Germinal center (tissue), 1 donor: ENCODE measurements at regions not wholly inside any gene's neighbourhood (a gene's known extent, or its start where the extent isn't known, plus 50 kb on each side); places are given as distances from the start of the nearest gene placed in this dataset.

Source experiments
- DNase-seq: peaks from one replicate; pipeline ENCODE4 v3.0.0; 2012; ENCODE audit warnings: mixed read lengths, low spot score

DNA sequence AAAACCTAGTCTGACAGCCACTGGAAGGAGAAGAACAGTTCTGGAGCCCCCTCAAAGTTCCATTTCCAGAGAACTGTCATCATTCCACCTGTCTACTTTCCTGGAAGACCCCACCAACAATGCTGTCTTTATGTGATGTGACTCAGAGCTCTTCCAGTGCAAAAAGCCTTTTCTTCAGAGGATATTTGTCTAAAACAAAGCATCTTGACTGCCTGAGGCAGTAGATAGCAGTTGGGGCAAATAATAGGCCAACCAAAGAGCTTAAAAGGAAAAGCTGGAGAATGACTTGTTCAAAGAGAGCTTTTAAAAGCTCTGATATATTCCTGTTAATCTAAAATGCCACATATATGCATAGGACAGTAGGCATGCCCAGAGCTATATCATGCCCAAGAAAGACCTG, 62.6 kb downstream of the MIS18A start:
- DNase-seq: no peak

DNA sequence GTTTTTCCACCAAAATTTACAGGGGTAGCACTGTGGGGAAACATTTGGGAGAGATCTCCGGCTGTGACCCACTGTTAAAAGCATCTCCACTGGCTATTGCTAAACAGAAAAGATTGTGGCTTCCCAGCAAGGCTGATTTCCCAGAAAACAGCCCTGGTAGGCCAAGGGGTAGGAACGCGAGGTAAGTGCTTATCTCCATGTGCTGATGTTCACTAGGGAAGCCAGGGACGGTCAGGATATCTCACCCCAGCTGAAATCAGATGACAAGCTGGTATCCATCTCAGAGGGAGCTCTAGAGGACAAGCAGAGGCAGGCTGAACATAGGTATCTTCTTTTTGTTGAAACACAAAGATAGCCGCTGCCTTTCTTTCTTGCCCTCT, 63.6 kb downstream of the MIS18A start:
- DNase-seq: no peak

DNA sequence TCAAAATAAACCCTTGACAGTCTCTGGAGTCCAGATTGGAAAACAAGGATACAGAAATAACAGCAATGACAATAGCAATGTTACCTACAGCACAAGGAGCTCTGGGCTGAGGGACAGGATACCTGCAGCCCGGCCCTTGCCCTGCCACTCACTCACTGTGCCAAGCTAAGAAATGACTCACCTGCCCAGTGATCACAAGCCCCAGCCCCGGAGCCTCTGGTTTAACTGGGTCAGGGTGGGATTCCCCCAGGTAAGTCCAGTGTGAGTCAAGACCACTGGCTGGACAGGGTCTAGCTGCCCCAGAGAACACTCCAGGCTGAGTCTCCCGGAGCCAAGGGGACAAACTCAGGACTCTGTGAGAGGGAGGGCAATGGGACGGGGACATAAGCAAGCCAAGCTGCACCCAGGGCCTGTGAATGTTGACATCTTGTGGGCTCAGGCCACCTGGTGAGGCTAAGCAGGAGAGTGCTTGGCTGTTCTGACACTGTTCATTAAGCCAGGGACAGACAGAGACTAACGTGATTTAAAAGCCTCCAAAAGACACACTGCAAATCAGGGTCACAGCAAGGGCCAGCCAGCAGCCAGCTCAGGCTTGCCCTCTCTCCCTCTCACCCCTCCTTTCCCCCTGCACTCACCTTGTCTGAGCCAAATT, 64.1 kb downstream of the MIS18A start:
- no peak for DNase-seq

- DNase-seq: no peak
Observed at GRCh38 chr21:32212116-32212515, 66.7 kb downstream of the MIS18A start.

DNA sequence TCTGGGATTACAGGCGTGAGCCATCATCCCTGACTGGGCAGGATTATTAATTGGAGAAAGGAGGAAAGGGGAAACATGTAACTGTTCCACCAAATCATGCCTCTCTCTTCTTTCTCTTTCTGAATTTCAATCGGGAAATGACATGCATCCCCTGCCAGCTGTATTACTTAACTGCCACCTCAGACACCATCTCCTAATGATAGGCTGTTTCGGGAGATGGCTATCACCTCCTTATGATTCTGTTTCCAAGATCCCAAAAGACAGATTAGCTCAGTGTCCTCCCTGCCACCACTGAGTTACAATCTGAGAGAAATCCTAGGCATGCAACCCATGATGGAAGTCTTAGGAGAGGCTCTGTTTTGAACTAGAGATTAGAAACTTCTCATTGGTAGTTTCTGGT, 67.5 kb downstream of the MIS18A start:
- no peak for DNase-seq

DNA sequence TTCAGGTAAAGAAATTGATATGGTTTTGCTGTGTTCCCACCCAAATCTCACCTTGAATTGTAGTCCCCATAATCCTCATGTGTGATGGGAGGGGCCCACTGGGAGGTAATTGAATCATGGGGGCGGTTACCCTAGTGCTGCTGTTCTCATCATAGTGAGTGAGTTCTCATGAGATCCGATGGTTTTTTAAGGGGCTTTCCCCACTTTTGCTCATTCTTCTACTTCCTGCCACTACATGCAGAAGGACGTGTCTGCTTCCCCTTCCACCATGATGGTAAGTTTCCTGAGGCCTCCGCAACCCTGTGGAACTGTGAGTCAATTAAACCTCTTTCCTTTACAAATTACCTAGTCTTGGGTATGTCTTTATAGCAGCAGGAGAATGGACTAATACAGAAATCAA, 69.3 kb downstream of the MIS18A start:
- DNase-seq: no peak

- no peak for DNase-seq
Observed at GRCh38 chr21:32207406-32207716, 71.5 kb downstream of the MIS18A start.

DNA sequence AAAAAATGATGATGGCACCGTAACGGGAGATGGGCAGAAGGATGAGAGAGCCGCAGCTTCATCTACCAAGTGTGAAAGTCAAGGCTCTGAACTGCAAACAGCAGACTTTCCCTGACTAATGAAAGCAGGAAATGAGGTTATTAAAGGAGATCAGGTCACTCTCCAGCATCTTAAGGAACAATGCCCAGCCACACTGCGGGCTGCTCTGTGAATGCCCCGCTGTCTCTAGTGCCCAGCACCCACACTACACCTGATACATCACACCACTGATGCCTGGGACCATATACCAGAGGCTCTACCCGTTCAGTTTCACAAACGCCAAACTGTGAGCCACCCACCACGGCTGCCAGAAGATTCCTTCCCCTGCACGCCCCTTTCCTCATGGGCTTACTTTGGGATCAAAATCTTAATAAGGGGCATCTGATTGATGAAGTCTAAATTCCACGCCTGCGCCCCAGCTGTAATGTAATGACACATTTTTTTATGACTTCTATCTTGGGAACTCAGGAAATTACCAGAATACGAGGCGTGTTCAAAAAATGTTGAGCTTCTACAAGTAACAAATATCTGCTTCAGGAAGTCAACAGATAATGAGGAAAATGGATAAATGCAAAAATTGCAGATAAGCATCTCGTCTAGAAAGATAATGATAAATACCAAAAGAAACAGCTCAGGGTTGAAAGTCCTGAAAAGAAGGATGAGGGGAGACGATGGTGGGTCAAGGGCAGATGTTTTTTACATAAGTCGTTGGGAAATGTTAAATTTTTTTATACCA, 72.0 kb downstream of the MIS18A start:
- DNase-seq: no peak

DNA sequence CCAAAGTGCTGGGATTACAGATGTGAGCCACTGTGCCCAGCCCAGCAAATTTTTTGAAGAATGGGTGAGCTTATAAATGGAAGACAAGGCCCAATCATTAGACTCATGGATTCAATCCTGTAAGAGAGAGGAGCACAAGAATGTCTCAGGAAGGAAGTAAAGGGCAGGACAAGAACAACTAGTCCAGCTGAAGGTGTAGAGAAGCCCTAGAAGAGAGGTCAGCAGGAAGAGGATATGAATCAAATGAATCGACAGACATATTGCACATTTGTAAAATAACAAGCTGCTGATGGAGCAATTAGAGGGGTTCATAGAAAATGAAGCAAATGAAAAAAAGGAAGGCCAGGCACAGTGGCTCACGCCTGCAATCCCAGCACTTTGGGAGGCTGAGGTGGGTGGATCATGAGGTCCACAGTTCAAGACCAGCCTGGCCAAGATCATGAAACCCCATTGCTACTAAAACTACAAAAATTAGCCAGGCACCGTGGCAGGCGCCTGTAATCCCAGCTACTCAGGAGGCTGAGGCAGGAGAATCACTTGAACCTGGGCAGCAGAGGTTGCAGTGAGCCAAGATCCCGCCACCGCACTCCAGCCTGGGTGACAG, 74.9 kb downstream of the MIS18A start:
- no peak for DNase-seq

DNA sequence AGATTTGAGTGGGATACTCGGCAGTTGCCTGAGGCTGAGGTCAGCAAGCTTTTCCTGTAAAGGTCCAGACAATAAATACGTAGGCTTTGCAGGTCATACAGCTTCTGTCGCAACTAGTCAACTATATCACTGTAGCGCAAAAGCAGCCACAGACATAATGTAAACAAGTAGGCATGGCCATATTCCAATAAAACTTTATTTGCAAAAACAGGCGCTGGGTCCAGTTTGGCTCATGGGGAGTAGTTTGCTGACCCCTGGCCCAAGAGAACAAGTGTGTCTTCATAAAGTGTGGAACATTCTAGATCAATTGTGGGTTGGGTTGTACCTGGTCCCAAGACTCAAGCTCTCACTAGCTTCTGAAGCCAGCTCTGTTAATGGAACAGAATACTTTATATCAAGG, 78.8 kb downstream of the MIS18A start:
- no peak for DNase-seq

DNA sequence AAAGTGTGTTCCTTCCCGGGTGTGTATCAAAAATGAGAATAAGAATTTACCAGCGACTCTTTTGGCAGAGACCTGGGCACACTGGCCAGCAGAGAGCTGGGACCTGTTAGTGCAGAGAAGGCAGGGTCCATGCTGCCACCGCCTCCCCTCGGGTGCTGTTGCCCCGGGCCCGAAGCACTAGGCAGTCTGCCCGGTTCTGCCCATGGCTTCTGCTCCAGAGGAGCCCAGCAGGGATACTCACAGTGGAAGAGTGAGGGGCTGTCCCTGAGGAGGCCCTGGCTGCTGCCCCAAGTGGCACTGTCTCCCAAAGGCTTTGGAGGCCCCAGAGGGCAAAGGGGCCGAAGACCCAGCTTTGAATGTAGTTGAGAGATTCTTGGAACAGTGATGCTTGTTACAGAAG, 80.5 kb downstream of the MIS18A start:
- DNase-seq: no peak

GRCh38 chr21:32197896-32198295, 81.0 kb downstream of the MIS18A start:
- DNase-seq: no peak

DNA sequence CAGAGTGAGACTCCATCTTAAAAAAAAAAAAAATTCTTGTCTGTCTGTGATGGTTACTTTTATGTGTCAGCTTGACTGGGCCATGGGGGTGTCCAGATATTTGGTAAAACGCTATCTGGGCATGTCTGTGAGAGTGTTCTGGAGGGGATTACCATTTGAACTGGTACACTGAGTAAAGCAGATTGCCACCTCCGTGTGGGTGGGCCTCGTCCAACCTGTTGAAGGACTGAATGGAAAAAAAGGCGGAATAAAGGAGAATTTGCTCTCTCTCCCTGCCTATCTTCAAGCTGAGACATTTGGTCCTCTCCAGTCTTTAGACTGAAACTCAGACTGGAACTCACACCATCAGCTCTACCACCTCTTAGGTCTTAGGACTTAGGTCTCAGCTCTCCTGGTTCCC, 82.8 kb downstream of the MIS18A start:
- DNase-seq: no peak

DNA sequence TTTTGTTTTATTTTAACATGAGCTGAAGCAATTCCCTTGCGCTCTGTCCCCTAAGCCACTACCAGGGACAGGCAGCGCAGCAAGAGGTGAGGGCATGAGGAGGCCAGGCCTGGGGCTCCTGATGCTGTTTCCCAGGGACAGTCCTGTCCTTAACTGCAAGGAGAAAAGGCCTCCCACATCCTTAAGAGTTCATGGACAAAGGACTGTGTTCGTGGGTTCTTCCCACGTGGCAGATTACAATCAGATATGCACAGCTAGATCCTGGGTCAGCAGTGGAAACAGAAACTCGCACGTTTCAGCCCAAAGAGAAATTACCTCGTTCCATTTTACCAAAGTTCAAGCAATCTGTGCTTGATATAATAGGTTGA, 85.8 kb downstream of the MIS18A start:
- DNase-seq: no peak

- DNase-seq: no peak
Observed at GRCh38 chr21:32192291-32193097, 86.4 kb downstream of the MIS18A start.

DNA sequence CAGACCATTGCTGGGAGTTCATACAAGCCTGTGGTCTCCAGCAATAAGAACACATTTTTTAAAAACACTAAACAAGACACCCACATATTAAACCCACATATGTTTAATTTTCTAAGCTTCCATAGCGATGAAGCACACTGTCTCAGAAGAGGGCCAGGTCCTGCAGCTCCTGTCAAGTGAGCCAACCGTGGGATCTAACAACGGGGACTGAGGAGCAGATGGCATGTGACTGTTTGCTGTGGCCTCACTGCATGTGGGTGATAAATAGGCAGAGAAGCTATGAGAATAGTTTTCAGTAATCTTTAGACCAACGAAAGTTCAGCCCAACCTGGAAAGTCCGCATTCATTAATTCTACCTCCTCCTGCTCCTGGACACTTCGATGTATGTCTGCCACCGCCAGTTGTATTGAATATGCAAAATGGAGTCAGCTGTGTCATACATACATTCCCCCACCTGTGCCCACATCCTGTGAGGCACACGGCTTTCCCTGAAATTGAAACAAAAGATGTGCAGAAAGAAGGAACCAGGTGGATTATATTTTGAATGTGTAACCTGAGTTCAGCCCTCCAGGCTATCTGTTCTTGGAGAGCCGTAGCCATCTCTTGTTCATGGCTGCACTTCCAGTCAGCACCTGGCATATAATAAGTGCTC, 88.2 kb downstream of the MIS18A start:
- peak; percentile 5 for DNase-seq

DNA sequence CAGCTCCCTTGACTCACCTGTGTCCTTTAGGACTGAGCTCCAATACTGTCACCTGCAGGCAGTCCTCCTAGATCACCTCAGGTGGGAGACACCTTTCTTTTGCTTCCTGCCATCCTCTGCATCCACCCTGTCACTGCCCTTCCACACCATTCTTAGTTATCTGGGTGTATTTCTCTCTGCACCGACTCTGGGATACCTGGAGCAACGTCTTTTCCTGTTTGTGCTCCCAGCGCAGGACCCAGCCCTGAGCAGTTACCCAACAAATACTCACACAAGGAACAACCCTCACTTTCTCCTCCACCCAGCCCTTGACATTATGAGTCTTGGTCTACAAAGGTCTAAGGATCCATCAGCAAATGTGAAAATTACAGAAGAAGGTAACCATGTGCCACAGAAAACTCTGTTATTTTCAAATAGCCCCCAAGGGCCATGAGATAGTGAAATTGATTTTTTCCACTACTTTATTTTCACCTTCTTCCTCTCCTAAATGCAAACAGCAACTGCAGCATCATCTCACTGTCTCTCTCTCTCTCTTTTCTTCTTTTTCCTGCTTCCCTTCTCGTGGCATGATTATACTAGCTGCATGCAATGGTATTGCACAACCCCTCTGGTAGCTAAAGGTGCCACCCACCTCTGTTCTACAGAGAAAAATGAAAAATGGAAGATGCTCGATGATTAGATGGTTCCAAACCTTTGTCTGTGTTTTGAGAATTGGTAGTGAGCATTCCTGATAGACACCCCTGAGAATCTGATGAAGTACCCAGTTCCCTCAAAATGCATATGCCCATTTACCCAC, 89.0 kb downstream of the MIS18A start:
- no peak for DNase-seq

DNA sequence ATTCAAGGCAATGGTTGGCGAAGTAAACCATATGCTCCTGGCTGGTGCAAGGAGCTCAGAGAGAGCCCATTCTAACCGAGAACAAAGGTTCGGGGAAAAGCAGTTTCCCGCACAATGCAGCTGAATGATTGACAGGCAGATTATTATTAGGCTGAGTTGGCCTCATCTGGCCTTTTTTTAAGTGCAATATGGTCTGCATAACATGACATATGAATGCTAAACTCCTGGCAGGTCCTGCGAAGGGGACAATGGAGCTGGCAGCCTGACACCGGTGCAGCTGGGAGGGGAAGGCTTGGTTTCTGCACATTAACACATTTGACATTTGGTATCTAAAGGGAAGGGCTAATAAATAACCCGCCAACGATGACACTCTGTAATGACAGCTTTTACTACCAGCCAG, 92.0 kb downstream of the MIS18A start:
- DNase-seq: no peak

DNA sequence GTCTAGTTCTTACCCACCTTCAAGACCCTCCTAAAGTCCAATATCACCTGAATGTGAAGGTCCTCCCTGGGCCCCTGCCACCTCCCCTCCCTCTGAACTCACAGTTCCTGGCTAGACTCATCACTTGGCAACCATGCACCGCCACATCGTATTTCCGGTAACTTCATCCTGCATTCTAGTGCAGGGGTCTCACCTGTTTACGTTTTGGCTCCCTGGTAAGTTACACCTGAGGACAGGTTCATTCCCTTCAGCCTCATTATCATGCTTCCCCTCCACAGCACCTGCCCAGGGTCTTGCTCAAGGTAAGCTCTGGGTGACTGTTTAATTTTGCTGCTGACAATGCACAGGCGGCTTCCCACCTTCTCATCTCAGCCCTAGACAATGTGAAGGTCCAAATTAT, 93.1 kb downstream of the MIS18A start:
- DNase-seq: no peak

DNA sequence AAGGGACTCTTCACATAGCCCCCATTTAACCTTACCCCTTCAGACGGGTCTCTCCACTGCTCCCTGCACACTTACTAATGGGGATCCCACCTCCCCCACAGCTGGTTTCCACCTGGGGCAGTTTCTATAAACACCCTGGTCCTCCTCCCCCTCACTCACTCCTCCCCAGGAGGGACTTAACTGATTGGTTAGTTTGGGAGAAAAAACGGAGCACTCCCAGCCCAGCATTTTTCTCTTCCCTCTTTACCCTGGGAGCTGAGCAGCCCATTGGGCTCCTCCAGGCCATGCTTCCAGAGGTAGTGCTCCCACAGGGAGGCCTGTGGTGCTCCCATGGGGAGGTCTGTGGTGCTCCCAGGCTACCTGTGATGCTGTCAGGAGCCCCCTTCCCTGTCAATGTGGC, 93.7 kb downstream of the MIS18A start:
- no peak for DNase-seq

DNA sequence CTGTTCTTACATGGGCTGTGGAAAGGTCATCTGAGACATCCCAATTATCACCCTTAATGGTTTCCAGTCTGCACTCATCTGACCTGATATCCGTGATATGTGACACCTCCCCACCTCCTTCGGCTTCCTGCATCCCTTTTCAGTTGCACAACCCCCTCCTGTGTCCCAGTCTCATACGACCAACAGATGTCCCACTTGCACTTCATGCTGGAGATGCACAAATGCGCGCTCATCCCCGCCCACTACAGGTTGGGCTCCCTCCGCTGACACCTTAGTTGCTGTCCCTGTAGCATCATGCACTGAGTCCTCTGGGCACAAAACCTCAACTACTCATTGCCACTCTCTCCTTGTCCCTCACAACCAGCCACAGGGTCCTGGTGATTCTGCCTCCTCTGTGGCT, 94.4 kb downstream of the MIS18A start:
- no peak for DNase-seq

DNA sequence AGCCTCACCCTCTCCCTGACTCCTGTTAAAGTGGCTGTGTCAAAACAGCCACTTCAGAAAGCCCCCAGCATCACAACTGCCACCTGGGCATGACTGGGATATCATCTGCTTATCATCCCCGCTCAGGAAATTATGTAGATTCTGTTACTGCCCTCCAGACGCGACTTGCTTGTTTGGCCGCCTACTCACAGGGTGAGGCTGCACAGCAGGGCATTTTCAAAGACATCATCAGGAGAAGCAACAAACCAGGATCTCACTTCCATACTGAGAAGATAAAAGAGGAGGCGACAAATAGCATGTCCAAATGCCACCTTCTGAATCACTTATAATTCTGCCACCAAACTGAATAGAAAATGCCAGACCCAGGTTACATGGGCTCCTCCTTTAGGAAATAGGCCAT, 94.8 kb downstream of the MIS18A start:
- no peak for DNase-seq
